ENCODE measurements at regions not wholly inside any gene's neighbourhood (a gene's known extent, or its start where the extent isn't known, plus 50 kb on each side); places are given as distances from the start of the nearest gene placed in this dataset.
"Not testable (repeated sequence)": the region's sequence is repeated elsewhere in the genome, so short reads cannot be mapped to it uniquely, and the experiment has no call there.

- Histone ChIP-seq H3K9me3 (ENCODE audit: control insufficient read depth in 1 of 2, low read length in 2 of 2) (no peaks in the 10 kb centered on the region), H3K36me3 (ENCODE audit: control insufficient read depth in 1 of 2, insufficient read depth in 2 of 2, low read length in 2 of 2) (no peaks in the 10 kb centered on the region), H3K27me3 (ENCODE audit: low read depth, low read length) (no peaks in the 10 kb centered on the region), H3K27ac (ENCODE audit: low read length) (no peak overlapping the region), H3K4me3 (ENCODE audit: low read depth in 1 of 2, low read length in 2 of 2) (no peak overlapping the region), H3K4me1 (ENCODE audit: control insufficient read depth in 1 of 2, insufficient read depth in 2 of 2, low read length in 2 of 2) (no peaks in the 10 kb centered on the region)
Observed at GRCh38 chr4:123520325-123520724, 123.7 kb downstream of the SPRY1 start.

GRCh38 chr4:123522081-123522480 lies 125.5 kb downstream of the SPRY1 start:
- Histone ChIP-seq H3K27me3 (ENCODE audit: low read depth, low read length) (no peaks in the 10 kb centered on the region), H3K9me3 (ENCODE audit: control insufficient read depth in 1 of 2, low read length in 2 of 2) (no peaks in the 10 kb centered on the region), H3K36me3 (ENCODE audit: control insufficient read depth in 1 of 2, insufficient read depth in 2 of 2, low read length in 2 of 2) (no peaks in the 10 kb centered on the region), H3K4me1 (ENCODE audit: control insufficient read depth in 1 of 2, insufficient read depth in 2 of 2, low read length in 2 of 2) (no peaks in the 10 kb centered on the region), H3K4me3 (ENCODE audit: low read depth in 1 of 2, low read length in 2 of 2) (no peak overlapping the region), H3K27ac (ENCODE audit: low read length) (no peak overlapping the region)

GRCh38 chr4:123522646-123523045 lies 126.1 kb downstream of the SPRY1 start:
- H3K4me1 ChIP-seq (ENCODE audit: control insufficient read depth in 1 of 2, insufficient read depth in 2 of 2, low read length in 2 of 2) = no peaks in the 10 kb centered on the region
- H3K27me3 ChIP-seq (ENCODE audit: low read depth, low read length) = no peaks in the 10 kb centered on the region
- H3K27ac ChIP-seq (ENCODE audit: low read length) = no peak overlapping the region
- H3K9me3 ChIP-seq (ENCODE audit: control insufficient read depth in 1 of 2, low read length in 2 of 2) = no peaks in the 10 kb centered on the region
- no peak overlapping the region for H3K4me3 ChIP-seq (ENCODE audit: low read depth in 1 of 2, low read length in 2 of 2)
- no peaks in the 10 kb centered on the region for H3K36me3 ChIP-seq (ENCODE audit: control insufficient read depth in 1 of 2, insufficient read depth in 2 of 2, low read length in 2 of 2)

- H3K27me3 ChIP-seq (ENCODE audit: low read depth, low read length) = no peaks in the 10 kb centered on the region
- no peak overlapping the region for H3K4me3 ChIP-seq (ENCODE audit: low read depth in 1 of 2, low read length in 2 of 2)
- no peaks in the 10 kb centered on the region for H3K36me3 ChIP-seq (ENCODE audit: control insufficient read depth in 1 of 2, insufficient read depth in 2 of 2, low read length in 2 of 2)
- no peaks in the 10 kb centered on the region for H3K4me1 ChIP-seq (ENCODE audit: control insufficient read depth in 1 of 2, insufficient read depth in 2 of 2, low read length in 2 of 2)
- H3K9me3 ChIP-seq (ENCODE audit: control insufficient read depth in 1 of 2, low read length in 2 of 2) = no peaks in the 10 kb centered on the region
- H3K27ac ChIP-seq (ENCODE audit: low read length) = no peak overlapping the region
Observed at GRCh38 chr4:123524958-123525628, 128.5 kb downstream of the SPRY1 start.

- H3K27ac ChIP-seq (ENCODE audit: low read length) = no peak overlapping the region
- H3K9me3 ChIP-seq (ENCODE audit: control insufficient read depth in 1 of 2, low read length in 2 of 2) = no peaks in the 10 kb centered on the region
- H3K27me3 ChIP-seq (ENCODE audit: low read depth, low read length) = no peaks in the 10 kb centered on the region
- H3K4me3 ChIP-seq (ENCODE audit: low read depth in 1 of 2, low read length in 2 of 2) = no peak overlapping the region
- no peaks in the 10 kb centered on the region for H3K36me3 ChIP-seq (ENCODE audit: control insufficient read depth in 1 of 2, insufficient read depth in 2 of 2, low read length in 2 of 2)
- H3K4me1 ChIP-seq (ENCODE audit: control insufficient read depth in 1 of 2, insufficient read depth in 2 of 2, low read length in 2 of 2) = no peaks in the 10 kb centered on the region
Observed at GRCh38 chr4:123526511-123526910, 129.9 kb downstream of the SPRY1 start.

GRCh38 chr4:123528501-123529277 lies 132.1 kb downstream of the SPRY1 start:
- H3K36me3 ChIP-seq (ENCODE audit: control insufficient read depth in 1 of 2, insufficient read depth in 2 of 2, low read length in 2 of 2) = no peaks in the 10 kb centered on the region
- no peak overlapping the region for H3K4me3 ChIP-seq (ENCODE audit: low read depth in 1 of 2, low read length in 2 of 2)
- no peaks in the 10 kb centered on the region for H3K4me1 ChIP-seq (ENCODE audit: control insufficient read depth in 1 of 2, insufficient read depth in 2 of 2, low read length in 2 of 2)
- no peak overlapping the region for H3K27ac ChIP-seq (ENCODE audit: low read length)
- no peaks in the 10 kb centered on the region for H3K27me3 ChIP-seq (ENCODE audit: low read depth, low read length)
- H3K9me3 ChIP-seq (ENCODE audit: control insufficient read depth in 1 of 2, low read length in 2 of 2) = no peaks in the 10 kb centered on the region

- Histone ChIP-seq H3K4me3 (ENCODE audit: low read depth in 1 of 2, low read length in 2 of 2) (no peak overlapping the region), H3K9me3 (ENCODE audit: control insufficient read depth in 1 of 2, low read length in 2 of 2) (no peaks in the 10 kb centered on the region), H3K27ac (ENCODE audit: low read length) (no peak overlapping the region), H3K36me3 (ENCODE audit: control insufficient read depth in 1 of 2, insufficient read depth in 2 of 2, low read length in 2 of 2) (no peaks in the 10 kb centered on the region), H3K27me3 (ENCODE audit: low read depth, low read length) (no peaks in the 10 kb centered on the region), H3K4me1 (ENCODE audit: control insufficient read depth in 1 of 2, insufficient read depth in 2 of 2, low read length in 2 of 2) (no peaks in the 10 kb centered on the region)
Observed at GRCh38 chr4:123529278-123529568, 132.6 kb downstream of the SPRY1 start.

GRCh38 chr4:123530357-123530756 lies 133.8 kb downstream of the SPRY1 start:
- Histone ChIP-seq H3K36me3 (ENCODE audit: control insufficient read depth in 1 of 2, insufficient read depth in 2 of 2, low read length in 2 of 2) (no peaks in the 10 kb centered on the region), H3K27me3 (ENCODE audit: low read depth, low read length) (no peaks in the 10 kb centered on the region), H3K4me1 (ENCODE audit: control insufficient read depth in 1 of 2, insufficient read depth in 2 of 2, low read length in 2 of 2) (no peaks in the 10 kb centered on the region), H3K9me3 (ENCODE audit: control insufficient read depth in 1 of 2, low read length in 2 of 2) (no peaks in the 10 kb centered on the region), H3K27ac (ENCODE audit: low read length) (no peak overlapping the region), H3K4me3 (ENCODE audit: low read depth in 1 of 2, low read length in 2 of 2) (no peak overlapping the region)

GRCh38 chr4:123535037-123535748 lies 138.6 kb downstream of the SPRY1 start:
- no peak overlapping the region for H3K4me3 ChIP-seq (ENCODE audit: low read depth in 1 of 2, low read length in 2 of 2)
- no peak overlapping the region for H3K27ac ChIP-seq (ENCODE audit: low read length)
- H3K9me3 ChIP-seq (ENCODE audit: control insufficient read depth in 1 of 2, low read length in 2 of 2) = no peaks in the 10 kb centered on the region
- H3K4me1 ChIP-seq (ENCODE audit: control insufficient read depth in 1 of 2, insufficient read depth in 2 of 2, low read length in 2 of 2) = no peaks in the 10 kb centered on the region
- no peaks in the 10 kb centered on the region for H3K36me3 ChIP-seq (ENCODE audit: control insufficient read depth in 1 of 2, insufficient read depth in 2 of 2, low read length in 2 of 2)
- no peaks in the 10 kb centered on the region for H3K27me3 ChIP-seq (ENCODE audit: low read depth, low read length)

GRCh38 chr4:123536225-123536624 lies 139.6 kb downstream of the SPRY1 start:
- H3K4me3 ChIP-seq (ENCODE audit: low read depth in 1 of 2, low read length in 2 of 2) = no peak overlapping the region
- H3K27ac ChIP-seq (ENCODE audit: low read length) = no peak overlapping the region
- no peaks in the 10 kb centered on the region for H3K9me3 ChIP-seq (ENCODE audit: control insufficient read depth in 1 of 2, low read length in 2 of 2)
- H3K27me3 ChIP-seq (ENCODE audit: low read depth, low read length) = no peaks in the 10 kb centered on the region
- H3K36me3 ChIP-seq (ENCODE audit: control insufficient read depth in 1 of 2, insufficient read depth in 2 of 2, low read length in 2 of 2) = no peaks in the 10 kb centered on the region
- H3K4me1 ChIP-seq (ENCODE audit: control insufficient read depth in 1 of 2, insufficient read depth in 2 of 2, low read length in 2 of 2) = no peaks in the 10 kb centered on the region

- not testable (repeated sequence) for H3K4me3 ChIP-seq (ENCODE audit: low read depth in 1 of 2, low read length in 2 of 2); H3K27me3 ChIP-seq (ENCODE audit: low read depth, low read length); H3K4me1 ChIP-seq (ENCODE audit: control insufficient read depth in 1 of 2, insufficient read depth in 2 of 2, low read length in 2 of 2); H3K27ac ChIP-seq (ENCODE audit: low read length); H3K9me3 ChIP-seq (ENCODE audit: control insufficient read depth in 1 of 2, low read length in 2 of 2); H3K36me3 ChIP-seq (ENCODE audit: control insufficient read depth in 1 of 2, insufficient read depth in 2 of 2, low read length in 2 of 2)
Observed at GRCh38 chr4:123537906-123538402, 141.4 kb downstream of the SPRY1 start.
